ENCODE measurements at regions not wholly inside any gene's neighbourhood (a gene's known extent, or its start where the extent isn't known, plus 50 kb on each side); places are given as distances from the start of the nearest gene placed in this dataset.

DNA sequence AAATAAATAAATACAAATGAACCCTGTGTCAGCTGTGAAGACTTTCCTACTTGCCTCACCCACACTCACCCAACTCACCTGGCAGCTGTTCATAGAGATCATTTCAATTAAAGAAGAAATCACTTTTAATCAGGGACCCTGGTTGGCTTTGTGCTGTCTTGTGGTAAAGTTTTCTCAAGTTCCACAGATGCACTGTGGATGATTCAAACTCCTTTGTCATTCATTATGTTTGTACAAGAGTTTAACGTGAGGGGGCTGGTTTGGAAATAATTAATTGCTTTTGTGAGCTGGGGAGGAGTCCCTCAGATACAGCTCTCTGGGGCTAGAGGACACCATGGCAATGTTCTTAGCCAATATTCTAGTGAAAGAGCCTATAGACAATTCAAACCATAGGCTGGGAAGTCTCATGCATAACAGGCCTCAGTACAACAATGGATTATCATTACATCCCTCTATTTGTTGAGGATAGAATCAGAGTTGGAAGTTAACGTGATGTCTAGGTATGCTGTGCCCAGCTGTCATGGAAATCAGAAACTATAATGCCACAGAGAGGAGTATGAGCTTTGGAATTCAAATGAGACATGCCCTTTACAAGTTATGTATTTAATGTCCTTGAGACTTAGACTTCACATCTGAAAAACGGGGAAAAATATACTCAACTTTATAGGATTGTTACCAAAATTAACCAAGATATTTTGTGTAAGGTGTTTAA lies 698.5 kb downstream of the KCNA4 start:
- Histone ChIP-seq H3K9me3 (no peaks in the 10 kb centered on the region), H3K4me3 (ENCODE audit: low read depth, low read length) (no peak overlapping the region), H3K27me3 (no peaks in the 10 kb centered on the region), H3K4me1 (no peaks in the 10 kb centered on the region), H3K36me3 (no peaks in the 10 kb centered on the region)
- no peak for DNase-seq
- TF ChIP-seq, protein P1, sequence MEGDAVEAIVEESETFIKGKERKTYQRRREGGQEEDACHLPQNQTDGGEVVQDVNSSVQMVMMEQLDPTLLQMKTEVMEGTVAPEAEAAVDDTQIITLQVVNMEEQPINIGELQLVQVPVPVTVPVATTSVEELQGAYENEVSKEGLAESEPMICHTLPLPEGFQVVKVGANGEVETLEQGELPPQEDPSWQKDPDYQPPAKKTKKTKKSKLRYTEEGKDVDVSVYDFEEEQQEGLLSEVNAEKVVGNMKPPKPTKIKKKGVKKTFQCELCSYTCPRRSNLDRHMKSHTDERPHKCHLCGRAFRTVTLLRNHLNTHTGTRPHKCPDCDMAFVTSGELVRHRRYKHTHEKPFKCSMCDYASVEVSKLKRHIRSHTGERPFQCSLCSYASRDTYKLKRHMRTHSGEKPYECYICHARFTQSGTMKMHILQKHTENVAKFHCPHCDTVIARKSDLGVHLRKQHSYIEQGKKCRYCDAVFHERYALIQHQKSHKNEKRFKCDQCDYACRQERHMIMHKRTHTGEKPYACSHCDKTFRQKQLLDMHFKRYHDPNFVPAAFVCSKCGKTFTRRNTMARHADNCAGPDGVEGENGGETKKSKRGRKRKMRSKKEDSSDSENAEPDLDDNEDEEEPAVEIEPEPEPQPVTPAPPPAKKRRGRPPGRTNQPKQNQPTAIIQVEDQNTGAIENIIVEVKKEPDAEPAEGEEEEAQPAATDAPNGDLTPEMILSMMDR (IDR thresholded peaks at IDR 0.05; ENCODE audit: low read depth, low read length) = no peak

GRCh38 chr11:29317694-29318093 lies 699.1 kb downstream of the KCNA4 start:
- TF ChIP-seq, protein P1 (IDR thresholded peaks at IDR 0.05; ENCODE audit: low read depth, low read length) = no peak
- no peak overlapping the region for H3K4me3 ChIP-seq (ENCODE audit: low read depth, low read length)

GRCh38 chr11:29315275-29315674 lies 701.6 kb downstream of the KCNA4 start:
- no peak overlapping the region for H3K4me3 ChIP-seq (ENCODE audit: low read depth, low read length)
- no peaks in the 10 kb centered on the region for H3K27me3 ChIP-seq
- TF ChIP-seq, protein P1 (IDR thresholded peaks at IDR 0.05; ENCODE audit: low read depth, low read length) = no peak
- DNase-seq = no peak
- no peaks in the 10 kb centered on the region for H3K9me3 ChIP-seq
- no peaks in the 10 kb centered on the region for H3K4me1 ChIP-seq
- H3K36me3 ChIP-seq = no peaks in the 10 kb centered on the region

More at GRCh38 chr11:29317694-29318093, 699.1 kb downstream of the KCNA4 start:
- H3K27me3 ChIP-seq = no peaks in the 10 kb centered on the region
- H3K4me1 ChIP-seq = no peaks in the 10 kb centered on the region
- no peaks in the 10 kb centered on the region for H3K9me3 ChIP-seq
- H3K36me3 ChIP-seq = no peaks in the 10 kb centered on the region
- no peak for DNase-seq

DNA sequence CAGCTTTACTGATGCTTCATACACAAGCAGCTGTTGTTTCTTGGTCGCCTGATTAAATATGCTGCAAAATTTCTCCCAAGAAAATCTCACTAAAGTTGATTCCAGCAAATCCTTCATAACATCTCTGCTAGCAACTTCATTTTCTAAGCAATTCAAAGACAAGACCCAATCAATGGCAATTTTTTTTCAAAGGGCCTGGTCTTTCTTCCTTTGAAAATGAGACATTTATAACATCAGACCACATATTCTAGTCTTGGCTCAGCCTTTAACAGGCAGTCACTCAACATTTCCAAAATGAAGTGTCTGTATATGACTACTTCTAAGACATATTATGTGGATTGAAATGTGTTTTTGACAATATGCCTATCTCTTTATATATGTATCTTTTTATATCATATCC lies 702.6 kb downstream of the KCNA4 start:
- Histone ChIP-seq H3K9me3 (no peaks in the 10 kb centered on the region), H3K4me1 (no peaks in the 10 kb centered on the region), H3K4me3 (ENCODE audit: low read depth, low read length) (no peak overlapping the region), H3K27me3 (no peaks in the 10 kb centered on the region), H3K36me3 (no peaks in the 10 kb centered on the region)
- TF ChIP-seq, protein P1 (IDR thresholded peaks at IDR 0.05; ENCODE audit: low read depth, low read length) = no peak
- DNase-seq = no peak

DNA sequence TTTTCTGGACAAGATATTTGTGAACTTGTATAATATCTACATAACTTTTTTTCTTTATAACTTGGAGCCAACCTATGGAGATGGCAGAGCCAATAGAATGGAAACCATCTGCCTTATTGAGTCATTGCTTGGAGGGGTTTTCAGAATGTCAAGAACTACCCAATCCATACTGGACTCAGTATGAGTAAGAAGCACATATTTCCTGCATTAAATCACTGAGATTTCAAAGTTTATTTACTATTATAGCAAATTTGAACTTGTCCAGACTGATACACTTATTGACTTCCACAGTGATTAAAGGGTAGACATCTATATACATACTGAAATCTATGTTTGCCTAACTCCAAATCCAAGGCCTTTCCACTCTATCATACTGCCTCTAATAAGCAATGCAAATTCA lies 704.0 kb downstream of the KCNA4 start:
- Histone ChIP-seq H3K9me3 (no peaks in the 10 kb centered on the region), H3K36me3 (no peaks in the 10 kb centered on the region), H3K4me1 (no peaks in the 10 kb centered on the region), H3K4me3 (ENCODE audit: low read depth, low read length) (no peak overlapping the region), H3K27me3 (no peaks in the 10 kb centered on the region)
- no peak for DNase-seq
- TF ChIP-seq, protein P1 (IDR thresholded peaks at IDR 0.05; ENCODE audit: low read depth, low read length) = no peak

- no peak for DNase-seq
- no peaks in the 10 kb centered on the region for H3K9me3 ChIP-seq
- H3K4me1 ChIP-seq = no peaks in the 10 kb centered on the region
- TF ChIP-seq, protein P1 (IDR thresholded peaks at IDR 0.05; ENCODE audit: low read depth, low read length) = no peak
- H3K4me3 ChIP-seq (ENCODE audit: low read depth, low read length) = no peak overlapping the region
- no peaks in the 10 kb centered on the region for H3K36me3 ChIP-seq
- H3K27me3 ChIP-seq = no peaks in the 10 kb centered on the region
Measured at GRCh38 chr11:29310725-29311342, 706.0 kb downstream of the KCNA4 start.

All from BE2C (cell line).